ENCODE measurements at regions not wholly inside any gene's neighbourhood (a gene's known extent, or its start where the extent isn't known, plus 50 kb on each side); places are given as distances from the start of the nearest gene placed in this dataset.
"Not testable (repeated sequence)": the region's sequence is repeated elsewhere in the genome, so short reads cannot be mapped to it uniquely, and the experiment has no call there.

- Histone ChIP-seq H3K4me3 (ENCODE audit: low read depth in 1 of 3, low read length in 3 of 3) (no peak overlapping the region), H3K27ac (ENCODE audit: low read depth in 1 of 2, low read length in 2 of 2) (no peak overlapping the region), H3K36me3 (ENCODE audit: control insufficient read depth in 4 of 4, insufficient read depth in 3 of 4, low read depth in 1 of 4, low read length in 3 of 4) (no peaks in the 10 kb centered on the region), H3K9ac (ENCODE audit: low read depth in 1 of 2, low read length in 2 of 2) (no peak overlapping the region), H3K27me3 (ENCODE audit: control insufficient read depth in 4 of 4, insufficient read depth in 4 of 4, low read length in 3 of 4) (no peaks in the 10 kb centered on the region), H3K9me3 (ENCODE audit: control insufficient read depth in 4 of 4, low read length in 3 of 4) (peaks cover 0 to 7% (median 2%) of the 10 kb centered on the region in 4 donors), H3K4me1 (ENCODE audit: control insufficient read depth in 4 of 4, insufficient read depth in 4 of 4, low read length in 3 of 4) (no peaks in the 10 kb centered on the region)
- TF ChIP-seq YY1 (IDR thresholded peaks at IDR 0.05) (no peak), RAD21 (IDR thresholded peaks at IDR 0.05) (peak; percentile 88 to 91), FOXA1 (IDR thresholded peaks at IDR 0.05) (no peak), GABPA (IDR thresholded peaks at IDR 0.05 in 1 of 2, conservative IDR thresholded peaks at IDR 0.05 in 1 of 2) (no peak), CTCF (IDR thresholded peaks at IDR 0.05; ENCODE audit: low read depth, low read length, missing input control) (peak; percentile 75)
- WGBS = 36% methylated on average over 18 of the region's 18 CpGs
- peak; percentile 55 for DNase-seq (ENCODE audit: low spot score)
Observed at GRCh38 chr7:67371429-67372305, 375.0 kb downstream of the TYW1 start.

- H3K27ac ChIP-seq (ENCODE audit: low read depth in 1 of 2, low read length in 2 of 2); DNase-seq (ENCODE audit: low spot score); H3K9ac ChIP-seq (ENCODE audit: low read depth in 1 of 2, low read length in 2 of 2); H3K36me3 ChIP-seq (ENCODE audit: control insufficient read depth in 4 of 4, insufficient read depth in 3 of 4, low read depth in 1 of 4, low read length in 3 of 4); H3K27me3 ChIP-seq (ENCODE audit: control insufficient read depth in 4 of 4, insufficient read depth in 4 of 4, low read length in 3 of 4); H3K9me3 ChIP-seq (ENCODE audit: control insufficient read depth in 4 of 4, low read length in 3 of 4); H3K4me1 ChIP-seq (ENCODE audit: control insufficient read depth in 4 of 4, insufficient read depth in 4 of 4, low read length in 3 of 4); H3K4me3 ChIP-seq (ENCODE audit: low read depth in 1 of 3, low read length in 3 of 3): not testable (repeated sequence)
- 75% methylated on average over 3 of the region's 3 CpGs for WGBS
Observed at GRCh38 chr7:67373389-67373788, 376.8 kb downstream of the TYW1 start.

DNA sequence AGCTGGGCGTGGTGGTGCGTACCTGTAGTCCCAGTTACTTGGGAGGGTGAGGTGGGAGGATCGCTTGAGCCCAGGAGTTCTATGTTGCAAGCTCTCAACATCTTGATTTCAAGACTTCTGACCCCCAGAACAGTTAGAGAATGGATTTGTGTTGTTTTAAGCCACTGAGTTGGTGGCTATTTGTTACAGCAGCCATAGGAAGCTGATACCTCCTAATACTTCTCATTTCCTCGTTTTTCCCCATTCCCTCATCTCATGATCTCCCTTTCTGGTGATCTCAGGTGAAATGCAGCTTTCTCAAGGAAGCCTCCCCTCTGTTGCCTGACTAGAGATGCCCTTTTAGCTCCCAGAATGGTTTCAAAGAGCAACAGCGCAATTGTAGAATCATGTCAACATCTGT lies 378.8 kb downstream of the TYW1 start:
- no peak for TF ChIP-seq ZBTB33 (IDR thresholded peaks at IDR 0.05)
- no peak for TF ChIP-seq YY1 (IDR thresholded peaks at IDR 0.05)
- TF ChIP-seq EGR1 (IDR thresholded peaks at IDR 0.05; ENCODE audit: low read depth in 2 of 2) = no peak
- no peak for TF ChIP-seq ATF3 (IDR thresholded peaks at IDR 0.05)
- no peak for TF ChIP-seq GABPA (IDR thresholded peaks at IDR 0.05 in 1 of 2, conservative IDR thresholded peaks at IDR 0.05 in 1 of 2)
- TF ChIP-seq, protein P1, sequence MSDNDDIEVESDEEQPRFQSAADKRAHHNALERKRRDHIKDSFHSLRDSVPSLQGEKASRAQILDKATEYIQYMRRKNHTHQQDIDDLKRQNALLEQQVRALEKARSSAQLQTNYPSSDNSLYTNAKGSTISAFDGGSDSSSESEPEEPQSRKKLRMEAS (IDR thresholded peaks at IDR 0.05) = no peak
- no peak for TF ChIP-seq RXRA (IDR thresholded peaks at IDR 0.05)
- TF ChIP-seq HNF4A (conservative IDR thresholded peaks at IDR 0.05) = no peak
- no peak for TF ChIP-seq JUND (IDR thresholded peaks at IDR 0.05)
- TF ChIP-seq TAF1 (conservative IDR thresholded peaks at IDR 0.05) = no peak
- no peak for TF ChIP-seq CTCF (IDR thresholded peaks at IDR 0.05; ENCODE audit: low read depth, low read length, missing input control)
- no peak for TF ChIP-seq RAD21 (IDR thresholded peaks at IDR 0.05)
- TF ChIP-seq, protein P2, sequence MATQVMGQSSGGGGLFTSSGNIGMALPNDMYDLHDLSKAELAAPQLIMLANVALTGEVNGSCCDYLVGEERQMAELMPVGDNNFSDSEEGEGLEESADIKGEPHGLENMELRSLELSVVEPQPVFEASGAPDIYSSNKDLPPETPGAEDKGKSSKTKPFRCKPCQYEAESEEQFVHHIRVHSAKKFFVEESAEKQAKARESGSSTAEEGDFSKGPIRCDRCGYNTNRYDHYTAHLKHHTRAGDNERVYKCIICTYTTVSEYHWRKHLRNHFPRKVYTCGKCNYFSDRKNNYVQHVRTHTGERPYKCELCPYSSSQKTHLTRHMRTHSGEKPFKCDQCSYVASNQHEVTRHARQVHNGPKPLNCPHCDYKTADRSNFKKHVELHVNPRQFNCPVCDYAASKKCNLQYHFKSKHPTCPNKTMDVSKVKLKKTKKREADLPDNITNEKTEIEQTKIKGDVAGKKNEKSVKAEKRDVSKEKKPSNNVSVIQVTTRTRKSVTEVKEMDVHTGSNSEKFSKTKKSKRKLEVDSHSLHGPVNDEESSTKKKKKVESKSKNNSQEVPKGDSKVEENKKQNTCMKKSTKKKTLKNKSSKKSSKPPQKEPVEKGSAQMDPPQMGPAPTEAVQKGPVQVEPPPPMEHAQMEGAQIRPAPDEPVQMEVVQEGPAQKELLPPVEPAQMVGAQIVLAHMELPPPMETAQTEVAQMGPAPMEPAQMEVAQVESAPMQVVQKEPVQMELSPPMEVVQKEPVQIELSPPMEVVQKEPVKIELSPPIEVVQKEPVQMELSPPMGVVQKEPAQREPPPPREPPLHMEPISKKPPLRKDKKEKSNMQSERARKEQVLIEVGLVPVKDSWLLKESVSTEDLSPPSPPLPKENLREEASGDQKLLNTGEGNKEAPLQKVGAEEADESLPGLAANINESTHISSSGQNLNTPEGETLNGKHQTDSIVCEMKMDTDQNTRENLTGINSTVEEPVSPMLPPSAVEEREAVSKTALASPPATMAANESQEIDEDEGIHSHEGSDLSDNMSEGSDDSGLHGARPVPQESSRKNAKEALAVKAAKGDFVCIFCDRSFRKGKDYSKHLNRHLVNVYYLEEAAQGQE (IDR thresholded peaks at IDR 0.05) = no peak
- no peak for TF ChIP-seq HNF4G (IDR thresholded peaks at IDR 0.05)
- Histone ChIP-seq H3K9ac (ENCODE audit: low read depth in 1 of 2, low read length in 2 of 2) (no peak overlapping the region), H3K27ac (ENCODE audit: low read depth in 1 of 2, low read length in 2 of 2) (no peak overlapping the region), H3K4me3 (ENCODE audit: low read depth in 1 of 3, low read length in 3 of 3) (no peak overlapping the region), H3K9me3 (ENCODE audit: control insufficient read depth in 4 of 4, low read length in 3 of 4) (peaks cover 0 to 3% (median 0%) of the 10 kb centered on the region in 4 donors), H3K4me1 (ENCODE audit: control insufficient read depth in 4 of 4, insufficient read depth in 4 of 4, low read length in 3 of 4) (no peaks in the 10 kb centered on the region), H3K27me3 (ENCODE audit: control insufficient read depth in 4 of 4, insufficient read depth in 4 of 4, low read length in 3 of 4) (no peaks in the 10 kb centered on the region), H3K36me3 (ENCODE audit: control insufficient read depth in 4 of 4, insufficient read depth in 3 of 4, low read depth in 1 of 4, low read length in 3 of 4) (no peaks in the 10 kb centered on the region)
- DNase-seq (ENCODE audit: low spot score) = no peak
- 85% methylated on average over 5 of the region's 5 CpGs for WGBS
